Activated T-helper 1 cell treated with anti-CD3 and anti-CD28 coated beads, Interleukin-12 subunit alpha, Interleukin-12 subunit beta, Interleukin-2, Interleukin-4 antibody, amounts not matched to agents 30 ng/mL and 10 ng/mL and 1 ng/mL, durations not matched to agents 14 hours and 24 hours and 36 hours (primary cell): ENCODE measurements at regions not wholly inside any gene's neighbourhood (a gene's known extent, or its start where the extent isn't known, plus 50 kb on each side); places are given as distances from the start of the nearest gene placed in this dataset.

ENCODE experiments used
- DNase-seq: peaks from one replicate; pipeline ENCODE4 v3.0.0; 2021; ENCODE audit warnings: low spot score
- H3K27ac Mint-ChIP-seq: one replicate; pipeline ENCODE4 v1.8.0; 2021; ENCODE audit warnings: mild to moderate bottlenecking, mixed read lengths
- H3K27me3 Mint-ChIP-seq: one replicate; pipeline ENCODE4 v1.8.0; 2022; ENCODE audit warnings: mild to moderate bottlenecking, moderate library complexity, mixed read lengths; ENCODE audit not compliant: insufficient read depth
- H3K36me3 Mint-ChIP-seq: one replicate; pipeline ENCODE4 v1.8.0; 2021; ENCODE audit warnings: low read depth, mixed read lengths
- H3K4me1 Mint-ChIP-seq: one replicate; pipeline ENCODE4 v1.8.0; 2021; ENCODE audit warnings: low read depth, mixed read lengths
- H3K4me3 Mint-ChIP-seq: one replicate; pipeline ENCODE4 v1.8.0; 2021; ENCODE audit warnings: mild to moderate bottlenecking, moderate library complexity, mixed read lengths
- H3K9me3 Mint-ChIP-seq: one replicate; pipeline ENCODE4 v1.8.0; 2021; ENCODE audit warnings: mixed read lengths
- intact Hi-C: fragments of 100-400 bp; cut with micrococcal nuclease; formaldehyde crosslinking; loops from one replicate; pipeline ENCODE4 v1.15.1; 2024

- Mint-ChIP-seq H3K4me1 (no peaks in the 10 kb centered on the region), H3K9me3 (peaks cover 7% of the 10 kb centered on the region), H3K4me3 (no peak overlapping the region), H3K36me3 (no peaks in the 10 kb centered on the region), H3K27me3 (no peaks in the 10 kb centered on the region), H3K27ac (no peak overlapping the region)
- intact Hi-C loops = no loop called here
- DNase-seq = no peak
Measured at GRCh38 chr5:109981979-109982378, 292.3 kb downstream of the MAN2A1 start.

DNA sequence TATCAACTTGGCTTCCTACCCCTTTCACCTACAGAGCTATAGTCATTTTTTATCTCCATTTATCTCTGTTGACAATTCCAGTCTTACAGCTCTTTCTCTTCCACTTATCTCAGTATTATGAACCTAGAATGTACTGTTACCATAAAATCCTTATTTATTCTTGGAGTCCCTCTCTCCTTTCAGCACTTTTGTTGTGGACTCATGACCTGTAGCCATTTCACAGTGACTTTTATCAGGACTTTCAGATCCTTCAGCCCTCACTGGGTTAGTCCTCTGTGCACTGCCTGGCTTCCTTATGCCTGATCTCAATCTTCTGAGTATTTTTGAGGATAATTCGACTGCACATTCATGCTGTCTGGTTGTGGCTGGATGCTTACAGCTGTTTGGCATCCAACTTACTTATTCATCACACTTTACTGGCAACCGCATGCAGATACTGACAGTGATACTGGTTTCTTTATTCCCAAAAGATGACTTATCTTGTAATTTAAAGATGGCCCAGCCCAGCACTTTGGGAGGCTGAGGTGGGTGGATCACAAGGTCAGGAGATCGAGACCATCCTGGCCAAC lies 293.3 kb downstream of the MAN2A1 start:
- H3K27me3 Mint-ChIP-seq = no peaks in the 10 kb centered on the region
- H3K4me3 Mint-ChIP-seq = no peak overlapping the region
- H3K9me3 Mint-ChIP-seq = peaks cover 7% of the 10 kb centered on the region

DNA sequence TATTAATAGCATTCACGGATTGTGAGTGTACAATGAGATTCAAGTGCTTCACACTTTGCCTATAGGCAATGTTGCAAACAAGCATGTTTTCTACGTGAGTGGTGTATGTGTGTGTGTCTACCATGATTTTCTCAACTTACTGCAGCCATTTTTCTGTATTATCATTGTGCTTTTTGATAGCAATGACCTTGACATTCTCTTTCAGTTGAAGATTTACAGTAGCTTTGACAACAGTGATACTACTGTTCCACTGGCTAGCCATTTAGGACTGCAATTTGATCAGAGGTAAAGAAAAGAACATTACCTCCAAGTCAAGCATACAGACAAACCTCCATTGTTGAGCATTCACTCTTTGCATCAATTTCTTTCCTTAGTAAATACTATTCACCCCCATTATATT lies 297.0 kb downstream of the MAN2A1 start:
- Mint-ChIP-seq H3K36me3 (no peaks in the 10 kb centered on the region), H3K9me3 (peaks cover 7% of the 10 kb centered on the region), H3K27ac (no peak overlapping the region), H3K4me1 (no peaks in the 10 kb centered on the region), H3K27me3 (no peaks in the 10 kb centered on the region), H3K4me3 (no peak overlapping the region)
- DNase-seq = no peak
- intact Hi-C loops = no loop called here

More for the DNA sequence above, 293.3 kb downstream of the MAN2A1 start:
- no peaks in the 10 kb centered on the region for H3K4me1 Mint-ChIP-seq
- DNase-seq = no peak
- intact Hi-C loops = no loop called here
- H3K27ac Mint-ChIP-seq = no peak overlapping the region
- H3K36me3 Mint-ChIP-seq = no peaks in the 10 kb centered on the region

DNA sequence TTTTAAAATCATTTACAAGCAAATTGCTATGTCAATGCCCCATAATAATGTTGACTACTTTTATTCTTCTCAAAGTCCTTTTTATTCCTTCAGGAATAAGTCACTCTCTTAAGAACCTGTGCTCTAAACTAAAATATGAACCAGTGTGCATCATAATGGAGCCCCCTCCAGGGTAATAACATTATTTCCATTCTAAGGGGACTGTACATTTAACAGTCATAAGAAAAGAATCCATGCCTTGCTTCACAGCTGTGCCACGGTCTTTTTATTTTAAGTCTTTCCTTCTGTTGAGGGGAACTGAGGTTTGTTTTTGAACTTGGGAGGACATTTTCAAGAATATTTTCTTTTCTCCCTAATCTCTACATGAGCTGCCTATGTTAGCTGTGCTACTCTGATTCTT lies 297.6 kb downstream of the MAN2A1 start:
- Mint-ChIP-seq H3K9me3 (peaks cover 7% of the 10 kb centered on the region), H3K4me1 (no peaks in the 10 kb centered on the region), H3K27me3 (no peaks in the 10 kb centered on the region), H3K4me3 (no peak overlapping the region), H3K36me3 (no peaks in the 10 kb centered on the region), H3K27ac (no peak overlapping the region)
- DNase-seq = no peak
- intact Hi-C loops = no loop called here

GRCh38 chr5:109987970-109988369 lies 298.2 kb downstream of the MAN2A1 start:
- Mint-ChIP-seq H3K27me3 (no peaks in the 10 kb centered on the region), H3K27ac (no peak overlapping the region), H3K9me3 (peaks cover 7% of the 10 kb centered on the region), H3K4me1 (no peaks in the 10 kb centered on the region), H3K4me3 (no peak overlapping the region), H3K36me3 (peaks cover 2% of the 10 kb centered on the region)
- intact Hi-C loops = no loop called here
- DNase-seq = no peak

GRCh38 chr5:109989161-109989560 lies 299.4 kb downstream of the MAN2A1 start:
- Mint-ChIP-seq H3K4me3 (no peak overlapping the region), H3K9me3 (peaks cover 5% of the 10 kb centered on the region), H3K27ac (no peak overlapping the region), H3K27me3 (no peaks in the 10 kb centered on the region), H3K4me1 (no peaks in the 10 kb centered on the region), H3K36me3 (peaks cover 2% of the 10 kb centered on the region)
- intact Hi-C loops = no loop called here
- DNase-seq = no peak

- H3K4me1 Mint-ChIP-seq = no peaks in the 10 kb centered on the region
- peaks cover 2% of the 10 kb centered on the region for H3K36me3 Mint-ChIP-seq
- no peak overlapping the region for H3K27ac Mint-ChIP-seq
- H3K4me3 Mint-ChIP-seq = no peak overlapping the region
- H3K9me3 Mint-ChIP-seq = peaks cover 2% of the 10 kb centered on the region
- intact Hi-C loops = no loop called here
- no peaks in the 10 kb centered on the region for H3K27me3 Mint-ChIP-seq
- DNase-seq = no peak
Measured at GRCh38 chr5:109989994-109990722, 300.4 kb downstream of the MAN2A1 start.

DNA sequence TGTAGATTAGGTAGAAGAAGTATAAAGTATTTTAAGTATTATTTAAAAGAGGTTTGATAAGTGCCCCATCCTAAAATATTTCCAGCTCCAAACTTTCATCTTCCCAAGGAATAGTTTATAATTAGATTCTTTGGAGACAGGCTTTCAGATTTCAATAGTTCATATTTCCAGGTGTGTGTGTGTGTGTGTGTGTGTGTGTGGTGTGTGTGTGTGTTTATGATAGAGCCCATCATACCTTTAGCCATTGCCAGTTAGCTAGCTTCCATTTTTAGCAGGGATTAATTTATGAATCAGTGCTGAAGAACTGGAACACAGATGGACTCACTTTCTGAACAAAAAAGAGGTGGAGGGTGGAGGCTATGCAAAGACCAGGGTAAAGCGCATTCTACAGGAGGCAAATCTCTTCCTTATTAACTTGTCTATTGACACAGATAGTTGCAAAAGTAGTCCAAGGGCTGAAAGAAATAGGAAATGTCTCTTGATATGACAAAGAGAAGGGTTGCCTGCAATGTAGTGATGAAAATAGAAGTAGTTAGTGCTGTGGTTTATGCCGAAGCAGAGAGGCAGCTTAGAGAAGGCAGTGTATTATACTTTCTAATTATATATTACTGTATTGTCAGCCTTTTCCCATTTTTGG lies 301.1 kb downstream of the MAN2A1 start:
- intact Hi-C loops = no loop called here
- peaks cover 2% of the 10 kb centered on the region for H3K36me3 Mint-ChIP-seq
- no peaks in the 10 kb centered on the region for H3K9me3 Mint-ChIP-seq
- DNase-seq = no peak
- H3K4me1 Mint-ChIP-seq = no peaks in the 10 kb centered on the region
- H3K4me3 Mint-ChIP-seq = no peak overlapping the region
- no peaks in the 10 kb centered on the region for H3K27me3 Mint-ChIP-seq
- no peak overlapping the region for H3K27ac Mint-ChIP-seq

- no peaks in the 10 kb centered on the region for H3K27me3 Mint-ChIP-seq
- no peaks in the 10 kb centered on the region for H3K9me3 Mint-ChIP-seq
- H3K27ac Mint-ChIP-seq = no peak overlapping the region
Measured at GRCh38 chr5:109992264-109992915, 302.7 kb downstream of the MAN2A1 start.

GRCh38 chr5:109994135-109994534 lies 304.4 kb downstream of the MAN2A1 start:
- no peaks in the 10 kb centered on the region for H3K27me3 Mint-ChIP-seq
- H3K36me3 Mint-ChIP-seq = peaks cover 4% of the 10 kb centered on the region
- H3K9me3 Mint-ChIP-seq = peaks cover 8% of the 10 kb centered on the region
- no peak overlapping the region for H3K27ac Mint-ChIP-seq
- no peak overlapping the region for H3K4me3 Mint-ChIP-seq
- no peak for DNase-seq
- H3K4me1 Mint-ChIP-seq = no peaks in the 10 kb centered on the region
- intact Hi-C loops = no loop called here

More at GRCh38 chr5:109992264-109992915, 302.7 kb downstream of the MAN2A1 start:
- Mint-ChIP-seq H3K4me3 (no peak overlapping the region), H3K36me3 (peaks cover 2% of the 10 kb centered on the region), H3K4me1 (no peaks in the 10 kb centered on the region)
- intact Hi-C loops = no loop called here
- DNase-seq = no peak

- intact Hi-C loops = no loop called here
- Mint-ChIP-seq H3K27me3 (no peaks in the 10 kb centered on the region), H3K27ac (no peak overlapping the region), H3K9me3 (peaks cover 8% of the 10 kb centered on the region), H3K36me3 (peaks cover 4% of the 10 kb centered on the region), H3K4me3 (no peak overlapping the region), H3K4me1 (peaks cover 8% of the 10 kb centered on the region)
- no peak for DNase-seq
Measured at GRCh38 chr5:109996246-109996645, 306.5 kb downstream of the MAN2A1 start.

GRCh38 chr5:109997161-109997560 lies 307.4 kb downstream of the MAN2A1 start:
- H3K27me3 Mint-ChIP-seq = no peaks in the 10 kb centered on the region
- H3K27ac Mint-ChIP-seq = no peak overlapping the region
- H3K9me3 Mint-ChIP-seq = peaks cover 8% of the 10 kb centered on the region
- H3K4me3 Mint-ChIP-seq = no peak overlapping the region
- intact Hi-C loops = no loop called here
- peaks cover 4% of the 10 kb centered on the region for H3K36me3 Mint-ChIP-seq
- no peak for DNase-seq
- peaks cover 11% of the 10 kb centered on the region for H3K4me1 Mint-ChIP-seq

DNA sequence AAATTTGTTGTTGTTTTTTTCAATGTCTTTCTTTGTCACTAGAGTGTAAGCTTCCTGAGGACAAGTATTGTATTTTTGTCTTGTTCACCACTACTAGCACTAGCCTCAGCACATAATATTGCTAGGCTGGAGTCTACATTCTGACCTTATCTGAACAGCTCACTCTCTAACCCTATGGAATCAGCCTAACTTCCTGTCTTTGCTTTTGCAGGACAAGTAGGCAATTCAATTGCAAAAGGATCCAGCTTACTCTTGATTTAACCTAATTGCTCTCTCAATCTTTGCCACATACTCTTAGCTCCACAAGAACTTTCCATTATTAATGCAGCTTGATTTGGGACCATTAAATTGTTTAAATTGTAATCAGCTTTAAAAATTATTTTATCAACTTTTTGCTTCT lies 308.5 kb downstream of the MAN2A1 start:
- Mint-ChIP-seq H3K36me3 (peaks cover 3% of the 10 kb centered on the region), H3K4me3 (no peak overlapping the region), H3K9me3 (peaks cover 8% of the 10 kb centered on the region), H3K4me1 (peaks cover 11% of the 10 kb centered on the region), H3K27me3 (no peaks in the 10 kb centered on the region), H3K27ac (no peak overlapping the region)
- no peak for DNase-seq
- intact Hi-C loops = no loop called here
